ENCODE measurements at regions not wholly inside any gene's neighbourhood (a gene's known extent, or its start where the extent isn't known, plus 50 kb on each side); places are given as distances from the start of the nearest gene placed in this dataset.

DNA sequence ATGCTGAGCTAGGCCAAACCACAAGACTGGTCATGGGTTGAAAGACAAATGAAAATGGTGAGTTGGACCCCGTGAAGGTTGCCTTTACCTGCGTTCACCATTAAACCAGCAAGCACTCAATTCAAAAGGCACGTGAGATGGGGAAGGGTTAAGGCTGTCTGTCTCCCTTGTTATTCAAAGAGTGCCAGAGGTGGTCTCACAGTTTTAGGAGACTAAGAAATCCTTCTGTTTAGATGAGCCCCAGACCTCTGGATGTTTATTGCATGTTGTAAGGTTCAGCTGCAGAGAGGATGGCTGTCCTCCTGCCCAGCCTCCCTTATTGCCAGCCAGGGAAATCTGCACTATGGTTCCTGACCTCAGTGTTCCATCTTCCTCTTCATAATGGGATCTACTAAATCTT lies 498.0 kb upstream of the CELF2 start:
- no peaks in the 10 kb centered on the region for H3K9me3 ChIP-seq (replicated peaks; ENCODE audit: control insufficient read depth, insufficient read depth, low read length)
- FAIRE-seq (no peak), DNase-seq (ENCODE audit: low read depth, low spot score) (no peak)
- H4K20me1 ChIP-seq (replicated peaks; ENCODE audit: control insufficient read depth, extremely low read depth, insufficient read depth, low read length): no peaks in the 10 kb centered on the region
- intact Hi-C loops (cut with micrococcal nuclease) (no loop called here), dilution Hi-C loops (cut with MboI; ENCODE audit: extremely low pct_ligation_motif_present, low sequenced_read_pairs) (no loop called here)
- H3K27me3 ChIP-seq (ENCODE audit: control insufficient read depth in 2 of 2, insufficient read depth in 2 of 2, low read length in 2 of 2): peaks cover 4 to 5% of the 10 kb centered on the region in 2 experiments
- TF ChIP-seq EZH2 (IDR thresholded peaks at IDR 0.05; ENCODE audit: borderline replicate concordance, low read depth, low read length, severe bottlenecking) (no peak), MYC (IDR thresholded peaks at IDR 0.05; ENCODE audit: low read depth, low read length) (no peak)
- H3K9me1 ChIP-seq (replicated peaks; ENCODE audit: control insufficient read depth, extremely low read depth, insufficient read depth, low read length): no peaks in the 10 kb centered on the region
- H3K27ac ChIP-seq (ENCODE audit: insufficient read depth, low read depth, low read length): no peak overlapping the region
- H3K4me2 ChIP-seq (ENCODE audit: insufficient read depth, low read length): no peak overlapping the region
- no peak overlapping the region for H3K4me3 ChIP-seq (replicated peaks in 1 of 3; ENCODE audit: insufficient read depth in 1 of 3, low read depth in 1 of 3, low read length in 3 of 3)
- POLR2A ChIA-PET: no interaction called here
- BruUV-seq (replicated peaks): no TSS peak
- CTCF ChIA-PET: no interaction called here
- no peaks in the 10 kb centered on the region for H3K4me1 ChIP-seq (ENCODE audit: control insufficient read depth, extremely low read depth, insufficient read depth, low read length)
- no peak overlapping the region for H3K9ac ChIP-seq (replicated peaks; ENCODE audit: extremely low read depth, insufficient read depth, low read length)
- no peaks in the 10 kb centered on the region for H3K36me3 ChIP-seq (ENCODE audit: control insufficient read depth in 2 of 2, extremely low read depth in 1 of 2, insufficient read depth in 2 of 2, low read length in 2 of 2)
- no peak overlapping the region for H2AFZ ChIP-seq (ENCODE audit: low read depth, low read length)
- H3K79me2 ChIP-seq (ENCODE audit: control insufficient read depth, insufficient read depth, low read length): no peaks in the 10 kb centered on the region

DNA sequence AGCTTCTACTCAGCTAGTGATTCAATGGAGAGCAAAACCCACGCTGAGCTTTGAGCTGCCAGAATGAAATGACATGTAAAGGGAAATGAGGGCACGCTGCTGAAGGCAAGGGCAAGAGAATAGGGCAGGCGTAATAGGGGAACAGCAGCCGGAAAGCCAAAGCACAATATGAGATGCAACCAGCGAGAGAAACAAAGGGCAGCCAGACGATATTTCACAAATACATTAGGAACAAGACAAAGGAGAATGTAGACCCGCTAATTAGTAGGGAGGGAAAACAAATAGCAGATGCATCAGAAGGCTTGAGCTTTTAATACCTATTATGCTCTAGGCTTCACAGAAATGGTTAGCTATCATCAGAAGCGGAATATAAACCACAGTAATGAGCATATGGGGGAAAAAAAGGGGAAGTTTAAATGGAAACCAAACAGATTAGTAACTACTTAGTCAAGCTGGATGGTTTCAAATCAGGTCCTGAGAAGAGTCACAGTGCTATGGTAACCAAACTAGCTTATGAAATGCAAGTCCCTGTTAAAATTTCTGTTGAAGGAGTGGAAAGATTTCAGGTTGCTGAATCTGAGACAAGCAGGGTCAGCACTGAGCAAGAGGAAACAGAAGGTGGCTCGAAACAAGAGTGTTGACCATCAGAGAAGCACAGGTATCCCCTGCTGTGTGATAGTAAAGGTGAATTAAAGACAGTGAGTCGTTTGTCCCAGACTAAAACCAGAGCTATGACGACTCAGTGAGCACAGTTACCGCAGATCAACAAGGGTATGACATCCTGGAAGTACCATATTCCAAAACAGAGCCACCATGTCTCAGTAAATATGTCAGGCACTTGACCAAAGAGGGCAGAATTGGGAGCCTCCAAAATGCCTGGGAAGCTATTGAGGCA lies 496.9 kb upstream of the CELF2 start:
- H3K9ac ChIP-seq (replicated peaks; ENCODE audit: extremely low read depth, insufficient read depth, low read length): no peak overlapping the region
- POLR2A ChIA-PET: no interaction called here
- H3K9me1 ChIP-seq (replicated peaks; ENCODE audit: control insufficient read depth, extremely low read depth, insufficient read depth, low read length): no peaks in the 10 kb centered on the region
- FAIRE-seq (no peak), DNase-seq (ENCODE audit: low read depth, low spot score) (no peak)
- CTCF ChIA-PET: no interaction called here
- dilution Hi-C loops (cut with MboI; ENCODE audit: extremely low pct_ligation_motif_present, low sequenced_read_pairs): no loop called here
- no TSS peak for BruUV-seq (replicated peaks)
- H3K4me2 ChIP-seq (ENCODE audit: insufficient read depth, low read length): no peak overlapping the region
- H2AFZ ChIP-seq (ENCODE audit: low read depth, low read length): no peak overlapping the region
- peaks cover 4 to 5% of the 10 kb centered on the region in 2 experiments for H3K27me3 ChIP-seq (ENCODE audit: control insufficient read depth in 2 of 2, insufficient read depth in 2 of 2, low read length in 2 of 2)
- TF ChIP-seq, protein P1, sequence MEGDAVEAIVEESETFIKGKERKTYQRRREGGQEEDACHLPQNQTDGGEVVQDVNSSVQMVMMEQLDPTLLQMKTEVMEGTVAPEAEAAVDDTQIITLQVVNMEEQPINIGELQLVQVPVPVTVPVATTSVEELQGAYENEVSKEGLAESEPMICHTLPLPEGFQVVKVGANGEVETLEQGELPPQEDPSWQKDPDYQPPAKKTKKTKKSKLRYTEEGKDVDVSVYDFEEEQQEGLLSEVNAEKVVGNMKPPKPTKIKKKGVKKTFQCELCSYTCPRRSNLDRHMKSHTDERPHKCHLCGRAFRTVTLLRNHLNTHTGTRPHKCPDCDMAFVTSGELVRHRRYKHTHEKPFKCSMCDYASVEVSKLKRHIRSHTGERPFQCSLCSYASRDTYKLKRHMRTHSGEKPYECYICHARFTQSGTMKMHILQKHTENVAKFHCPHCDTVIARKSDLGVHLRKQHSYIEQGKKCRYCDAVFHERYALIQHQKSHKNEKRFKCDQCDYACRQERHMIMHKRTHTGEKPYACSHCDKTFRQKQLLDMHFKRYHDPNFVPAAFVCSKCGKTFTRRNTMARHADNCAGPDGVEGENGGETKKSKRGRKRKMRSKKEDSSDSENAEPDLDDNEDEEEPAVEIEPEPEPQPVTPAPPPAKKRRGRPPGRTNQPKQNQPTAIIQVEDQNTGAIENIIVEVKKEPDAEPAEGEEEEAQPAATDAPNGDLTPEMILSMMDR (IDR thresholded peaks at IDR 0.05; ENCODE audit: extremely low read depth in 1 of 2, insufficient read depth in 1 of 2, low read depth in 1 of 2, low read length in 2 of 2): no peak
- no peak for TF ChIP-seq MYC (IDR thresholded peaks at IDR 0.05; ENCODE audit: low read depth, low read length)
- TF ChIP-seq POLR2A (IDR thresholded peaks at IDR 0.05; ENCODE audit: low read depth, low read length): no peak
- no peak for TF ChIP-seq POLR2AphosphoS5 (IDR thresholded peaks at IDR 0.05; ENCODE audit: insufficient read depth, low read depth, low read length)
- no peak for TF ChIP-seq GATA2 (IDR thresholded peaks at IDR 0.05; ENCODE audit: insufficient read depth, insufficient read length, low read depth, low read length)
- TF ChIP-seq EZH2 (IDR thresholded peaks at IDR 0.05; ENCODE audit: borderline replicate concordance, low read depth, low read length, severe bottlenecking): no peak
- TF ChIP-seq, protein P2, sequence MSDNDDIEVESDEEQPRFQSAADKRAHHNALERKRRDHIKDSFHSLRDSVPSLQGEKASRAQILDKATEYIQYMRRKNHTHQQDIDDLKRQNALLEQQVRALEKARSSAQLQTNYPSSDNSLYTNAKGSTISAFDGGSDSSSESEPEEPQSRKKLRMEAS (IDR thresholded peaks at IDR 0.05; ENCODE audit: insufficient read depth, insufficient read length): no peak
- TF ChIP-seq JUN (IDR thresholded peaks at IDR 0.05; ENCODE audit: borderline replicate concordance, insufficient read depth, insufficient read length, low read depth): no peak
- TF ChIP-seq FOS (IDR thresholded peaks at IDR 0.05; ENCODE audit: borderline replicate concordance, insufficient read depth, low read length): no peak
- H3K9me3 ChIP-seq (replicated peaks; ENCODE audit: control insufficient read depth, insufficient read depth, low read length): no peaks in the 10 kb centered on the region
- no peaks in the 10 kb centered on the region for H3K4me1 ChIP-seq (ENCODE audit: control insufficient read depth, extremely low read depth, insufficient read depth, low read length)
- H4K20me1 ChIP-seq (replicated peaks; ENCODE audit: control insufficient read depth, extremely low read depth, insufficient read depth, low read length): no peaks in the 10 kb centered on the region
- no peaks in the 10 kb centered on the region for H3K79me2 ChIP-seq (ENCODE audit: control insufficient read depth, insufficient read depth, low read length)
- intact Hi-C loops (cut with micrococcal nuclease): no loop called here
- no peak overlapping the region for H3K4me3 ChIP-seq (replicated peaks in 1 of 3; ENCODE audit: insufficient read depth in 1 of 3, low read depth in 1 of 3, low read length in 3 of 3)
- H3K27ac ChIP-seq (ENCODE audit: insufficient read depth, low read depth, low read length): no peak overlapping the region
- no peaks in the 10 kb centered on the region for H3K36me3 ChIP-seq (ENCODE audit: control insufficient read depth in 2 of 2, extremely low read depth in 1 of 2, insufficient read depth in 2 of 2, low read length in 2 of 2)

Data from endothelial cell of umbilical vein (primary cell).